Liver (tissue), 3 donors: ENCODE measurements at regions not wholly inside any gene's neighbourhood (a gene's known extent, or its start where the extent isn't known, plus 50 kb on each side); places are given as distances from the start of the nearest gene placed in this dataset.

ENCODE experiments used
- FOXA1 ChIP-seq: IDR thresholded peaks from 2 replicates; pipeline ENCODE4 v1.6.1; 2016; ENCODE audit warnings: antibody characterized with exemption
- NR2F2 ChIP-seq: IDR thresholded peaks from 2 replicates; pipeline ENCODE4 v1.6.1; 2016; ENCODE audit warnings: antibody characterized with exemption
- RAD21 ChIP-seq, 2 donors: IDR thresholded peaks; 2 replicates each; pipeline ENCODE4 v1.6.1; 2016; ENCODE audit warnings: antibody characterized with exemption in 2 of 2, mild to moderate bottlenecking in 2 of 2
- SP1 ChIP-seq: IDR thresholded peaks from 2 replicates; pipeline ENCODE4 v1.6.1; 2018; ENCODE audit warnings: antibody characterized with exemption, mild to moderate bottlenecking
- TAF1 ChIP-seq: conservative IDR thresholded peaks from 2 replicates; pipeline ENCODE4 v1.6.1; 2016; ENCODE audit warnings: antibody characterized with exemption, mild to moderate bottlenecking
- YY1 ChIP-seq: IDR thresholded peaks from 2 replicates; pipeline ENCODE4 v1.6.1; 2016; ENCODE audit warnings: antibody characterized with exemption, mild to moderate bottlenecking
- TF ChIP-seq, protein P1 (sequence below): fragments of 150-350 bp; IDR thresholded peaks from 2 replicates; pipeline ENCODE4 v1.5.1; 2017; ENCODE audit warnings: improper control_type of control experiment, low read depth, low read length; ENCODE audit not compliant: missing input control
- TF ChIP-seq, protein P2 (sequence below): IDR thresholded peaks from 2 replicates; pipeline ENCODE4 v1.6.1; 2016; ENCODE audit warnings: antibody characterized with exemption, mild to moderate bottlenecking
- TF ChIP-seq, protein P3 (sequence below): IDR thresholded peaks from 2 replicates; pipeline ENCODE4 v1.6.1; 2016; ENCODE audit warnings: antibody characterized with exemption
- TF ChIP-seq, protein P4 (sequence below): IDR thresholded peaks from 2 replicates; pipeline ENCODE4 v1.6.1; 2016; ENCODE audit warnings: antibody characterized with exemption
- donor health status: healthy.
- donor health status: healthy.

DNA sequence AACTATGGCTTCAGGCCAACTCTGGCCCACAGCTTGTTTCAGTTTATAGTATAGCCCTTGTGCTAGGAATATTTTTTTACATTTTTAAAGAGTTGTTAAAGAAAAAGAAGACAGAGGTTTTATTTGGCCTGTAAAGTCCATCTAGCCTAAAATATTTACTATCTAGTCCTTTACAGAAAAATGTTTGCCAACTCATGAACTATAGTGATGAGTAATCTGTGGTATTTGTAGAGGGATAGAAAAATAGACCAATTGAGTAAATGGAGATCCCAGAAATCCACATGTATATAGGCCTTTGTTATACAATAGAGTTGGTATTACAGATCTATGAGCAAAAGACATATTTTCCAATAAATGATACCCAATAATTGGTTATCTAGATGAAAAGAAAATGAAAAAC lies 288.7 kb downstream of the PRDM5 start:
- TF ChIP-seq, protein P1, sequence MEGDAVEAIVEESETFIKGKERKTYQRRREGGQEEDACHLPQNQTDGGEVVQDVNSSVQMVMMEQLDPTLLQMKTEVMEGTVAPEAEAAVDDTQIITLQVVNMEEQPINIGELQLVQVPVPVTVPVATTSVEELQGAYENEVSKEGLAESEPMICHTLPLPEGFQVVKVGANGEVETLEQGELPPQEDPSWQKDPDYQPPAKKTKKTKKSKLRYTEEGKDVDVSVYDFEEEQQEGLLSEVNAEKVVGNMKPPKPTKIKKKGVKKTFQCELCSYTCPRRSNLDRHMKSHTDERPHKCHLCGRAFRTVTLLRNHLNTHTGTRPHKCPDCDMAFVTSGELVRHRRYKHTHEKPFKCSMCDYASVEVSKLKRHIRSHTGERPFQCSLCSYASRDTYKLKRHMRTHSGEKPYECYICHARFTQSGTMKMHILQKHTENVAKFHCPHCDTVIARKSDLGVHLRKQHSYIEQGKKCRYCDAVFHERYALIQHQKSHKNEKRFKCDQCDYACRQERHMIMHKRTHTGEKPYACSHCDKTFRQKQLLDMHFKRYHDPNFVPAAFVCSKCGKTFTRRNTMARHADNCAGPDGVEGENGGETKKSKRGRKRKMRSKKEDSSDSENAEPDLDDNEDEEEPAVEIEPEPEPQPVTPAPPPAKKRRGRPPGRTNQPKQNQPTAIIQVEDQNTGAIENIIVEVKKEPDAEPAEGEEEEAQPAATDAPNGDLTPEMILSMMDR = no peak
- no peak for TF ChIP-seq FOXA1
- TF ChIP-seq SP1 = no peak
- no peak for TF ChIP-seq YY1
- TF ChIP-seq, protein P2, sequence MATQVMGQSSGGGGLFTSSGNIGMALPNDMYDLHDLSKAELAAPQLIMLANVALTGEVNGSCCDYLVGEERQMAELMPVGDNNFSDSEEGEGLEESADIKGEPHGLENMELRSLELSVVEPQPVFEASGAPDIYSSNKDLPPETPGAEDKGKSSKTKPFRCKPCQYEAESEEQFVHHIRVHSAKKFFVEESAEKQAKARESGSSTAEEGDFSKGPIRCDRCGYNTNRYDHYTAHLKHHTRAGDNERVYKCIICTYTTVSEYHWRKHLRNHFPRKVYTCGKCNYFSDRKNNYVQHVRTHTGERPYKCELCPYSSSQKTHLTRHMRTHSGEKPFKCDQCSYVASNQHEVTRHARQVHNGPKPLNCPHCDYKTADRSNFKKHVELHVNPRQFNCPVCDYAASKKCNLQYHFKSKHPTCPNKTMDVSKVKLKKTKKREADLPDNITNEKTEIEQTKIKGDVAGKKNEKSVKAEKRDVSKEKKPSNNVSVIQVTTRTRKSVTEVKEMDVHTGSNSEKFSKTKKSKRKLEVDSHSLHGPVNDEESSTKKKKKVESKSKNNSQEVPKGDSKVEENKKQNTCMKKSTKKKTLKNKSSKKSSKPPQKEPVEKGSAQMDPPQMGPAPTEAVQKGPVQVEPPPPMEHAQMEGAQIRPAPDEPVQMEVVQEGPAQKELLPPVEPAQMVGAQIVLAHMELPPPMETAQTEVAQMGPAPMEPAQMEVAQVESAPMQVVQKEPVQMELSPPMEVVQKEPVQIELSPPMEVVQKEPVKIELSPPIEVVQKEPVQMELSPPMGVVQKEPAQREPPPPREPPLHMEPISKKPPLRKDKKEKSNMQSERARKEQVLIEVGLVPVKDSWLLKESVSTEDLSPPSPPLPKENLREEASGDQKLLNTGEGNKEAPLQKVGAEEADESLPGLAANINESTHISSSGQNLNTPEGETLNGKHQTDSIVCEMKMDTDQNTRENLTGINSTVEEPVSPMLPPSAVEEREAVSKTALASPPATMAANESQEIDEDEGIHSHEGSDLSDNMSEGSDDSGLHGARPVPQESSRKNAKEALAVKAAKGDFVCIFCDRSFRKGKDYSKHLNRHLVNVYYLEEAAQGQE = no peak
- TF ChIP-seq TAF1 = no peak
- TF ChIP-seq NR2F2 = no peak
- no peak for TF ChIP-seq RAD21 (IDR thresholded peaks at IDR 0.05)
- TF ChIP-seq, protein P3, sequence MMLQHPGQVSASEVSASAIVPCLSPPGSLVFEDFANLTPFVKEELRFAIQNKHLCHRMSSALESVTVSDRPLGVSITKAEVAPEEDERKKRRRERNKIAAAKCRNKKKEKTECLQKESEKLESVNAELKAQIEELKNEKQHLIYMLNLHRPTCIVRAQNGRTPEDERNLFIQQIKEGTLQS = no peak
- TF ChIP-seq, protein P4, sequence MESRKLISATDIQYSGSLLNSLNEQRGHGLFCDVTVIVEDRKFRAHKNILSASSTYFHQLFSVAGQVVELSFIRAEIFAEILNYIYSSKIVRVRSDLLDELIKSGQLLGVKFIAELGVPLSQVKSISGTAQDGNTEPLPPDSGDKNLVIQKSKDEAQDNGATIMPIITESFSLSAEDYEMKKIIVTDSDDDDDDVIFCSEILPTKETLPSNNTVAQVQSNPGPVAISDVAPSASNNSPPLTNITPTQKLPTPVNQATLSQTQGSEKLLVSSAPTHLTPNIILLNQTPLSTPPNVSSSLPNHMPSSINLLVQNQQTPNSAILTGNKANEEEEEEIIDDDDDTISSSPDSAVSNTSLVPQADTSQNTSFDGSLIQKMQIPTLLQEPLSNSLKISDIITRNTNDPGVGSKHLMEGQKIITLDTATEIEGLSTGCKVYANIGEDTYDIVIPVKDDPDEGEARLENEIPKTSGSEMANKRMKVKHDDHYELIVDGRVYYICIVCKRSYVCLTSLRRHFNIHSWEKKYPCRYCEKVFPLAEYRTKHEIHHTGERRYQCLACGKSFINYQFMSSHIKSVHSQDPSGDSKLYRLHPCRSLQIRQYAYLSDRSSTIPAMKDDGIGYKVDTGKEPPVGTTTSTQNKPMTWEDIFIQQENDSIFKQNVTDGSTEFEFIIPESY = no peak
